Endothelial cell (in vitro differentiated cells): ENCODE measurements at regions not wholly inside any gene's neighbourhood (a gene's known extent, or its start where the extent isn't known, plus 50 kb on each side); places are given as distances from the start of the nearest gene placed in this dataset.

Experiments used
- DNase-seq: peaks from one replicate; pipeline ENCODE4 v3.0.0; 2021; ENCODE audit warnings: low spot score
- H3K27ac Mint-ChIP-seq: one replicate; pipeline ENCODE4 v1.8.0; 2021; ENCODE audit warnings: mixed read lengths, inconsistent platforms; ENCODE audit not compliant: unreplicated experiment
- H3K27me3 Mint-ChIP-seq: one replicate; pipeline ENCODE4 v1.8.0; 2021; ENCODE audit warnings: mild to moderate bottlenecking, moderate library complexity, mixed read lengths, inconsistent platforms; ENCODE audit not compliant: unreplicated experiment
- H3K36me3 Mint-ChIP-seq: one replicate; pipeline ENCODE4 v1.8.0; 2021; ENCODE audit warnings: mild to moderate bottlenecking, low read depth, mixed read lengths, inconsistent platforms; ENCODE audit not compliant: unreplicated experiment
- H3K4me1 Mint-ChIP-seq: one replicate; pipeline ENCODE4 v1.8.0; 2021; ENCODE audit warnings: mild to moderate bottlenecking, mixed read lengths, inconsistent platforms; ENCODE audit not compliant: unreplicated experiment
- H3K4me3 Mint-ChIP-seq: one replicate; pipeline ENCODE4 v1.8.0; 2021; ENCODE audit warnings: mild to moderate bottlenecking, mixed read lengths, inconsistent platforms; ENCODE audit not compliant: unreplicated experiment
- H3K9me3 Mint-ChIP-seq: one replicate; pipeline ENCODE4 v1.8.0; 2021; ENCODE audit warnings: mixed read lengths, inconsistent platforms; ENCODE audit not compliant: unreplicated experiment
- CTCF ChIP-seq: fragments of 200-600 bp; sonication (generic); IDR thresholded peaks from one replicate; pipeline ENCODE4 v1.5.0; 2021; ENCODE audit warnings: antibody characterized with exemption; ENCODE audit not compliant: unreplicated experiment

- Mint-ChIP-seq H3K27ac (no peak overlapping the region), H3K4me3 (no peak overlapping the region), H3K27me3 (no peaks in the 10 kb centered on the region), H3K36me3 (no peaks in the 10 kb centered on the region), H3K4me1 (no peaks in the 10 kb centered on the region), H3K9me3 (no peaks in the 10 kb centered on the region)
- DNase-seq, result no peak
- no peak for TF ChIP-seq CTCF
Measured at GRCh38 chr2:76257802-76258201, 547.1 kb upstream of the GCFC2 start.

GRCh38 chr2:76256458-76257088 is 545.9 kb upstream of the GCFC2 start:
- TF ChIP-seq CTCF, result no peak
- H3K4me3 Mint-ChIP-seq, result no peak overlapping the region
- H3K4me1 Mint-ChIP-seq, result no peaks in the 10 kb centered on the region
- no peaks in the 10 kb centered on the region for H3K36me3 Mint-ChIP-seq
- no peak overlapping the region for H3K27ac Mint-ChIP-seq
- no peaks in the 10 kb centered on the region for H3K9me3 Mint-ChIP-seq
- DNase-seq, result no peak
- H3K27me3 Mint-ChIP-seq, result no peaks in the 10 kb centered on the region

- H3K4me3 Mint-ChIP-seq, result no peak overlapping the region
- peaks cover 6% of the 10 kb centered on the region for H3K4me1 Mint-ChIP-seq
- no peaks in the 10 kb centered on the region for H3K27me3 Mint-ChIP-seq
- H3K36me3 Mint-ChIP-seq, result no peaks in the 10 kb centered on the region
- H3K27ac Mint-ChIP-seq, result no peak overlapping the region
- no peak for DNase-seq
- no peak for TF ChIP-seq CTCF
- H3K9me3 Mint-ChIP-seq, result no peaks in the 10 kb centered on the region
Measured at GRCh38 chr2:76252704-76253103, 542.0 kb upstream of the GCFC2 start.

- H3K4me3 Mint-ChIP-seq, result no peak overlapping the region
- H3K4me1 Mint-ChIP-seq, result peaks cover 6% of the 10 kb centered on the region
- TF ChIP-seq CTCF, result no peak
- DNase-seq, result no peak
- no peaks in the 10 kb centered on the region for H3K36me3 Mint-ChIP-seq
- H3K9me3 Mint-ChIP-seq, result no peaks in the 10 kb centered on the region
- H3K27ac Mint-ChIP-seq, result no peak overlapping the region
- no peaks in the 10 kb centered on the region for H3K27me3 Mint-ChIP-seq
Measured at GRCh38 chr2:76251342-76251741, 540.6 kb upstream of the GCFC2 start.

- Mint-ChIP-seq H3K4me3 (no peak overlapping the region), H3K27me3 (no peaks in the 10 kb centered on the region), H3K27ac (no peak overlapping the region), H3K36me3 (no peaks in the 10 kb centered on the region), H3K9me3 (no peaks in the 10 kb centered on the region), H3K4me1 (peaks cover 6% of the 10 kb centered on the region)
- no peak for TF ChIP-seq CTCF
- no peak for DNase-seq
Measured at GRCh38 chr2:76247006-76247405, 536.3 kb upstream of the GCFC2 start.
